Activated naive CD8-positive, alpha-beta T cell treated with anti-CD3 and anti-CD28 coated beads, Interleukin-2, amount 10 ng/mL, durations not matched to agents 7 days and 5 days (primary cell): ENCODE measurements at regions not wholly inside any gene's neighbourhood (a gene's known extent, or its start where the extent isn't known, plus 50 kb on each side); places are given as distances from the start of the nearest gene placed in this dataset.
"Not testable (repeated sequence)": the region's sequence is repeated elsewhere in the genome, so short reads cannot be mapped to it uniquely, and the experiment has no call there.

Experiments
- ATAC-seq: fragments of 150-1000 bp; cut with Tn5 transposase; one replicate; pipeline ENCODE4 v1.10.0; 2021; ENCODE audit warnings: low read depth, moderate library complexity
- POLR2A ChIA-PET: fragments of 350-600 bp; sonication (Branson Sonifier 250); formaldehyde crosslinking; loops from one replicate; lab custom pipeline; 2021; ENCODE audit warnings: antibody characterized with exemption; lab: Charles Lee
- DNase-seq: peaks from one replicate; pipeline ENCODE4 v3.0.0; 2021
- H3K27ac Mint-ChIP-seq: one replicate; pipeline ENCODE4 v1.8.0; 2022; ENCODE audit warnings: mild to moderate bottlenecking, mixed read lengths
- H3K27me3 Mint-ChIP-seq: one replicate; pipeline ENCODE4 v1.8.0; 2022; ENCODE audit warnings: mild to moderate bottlenecking, moderate library complexity, mixed read lengths
- H3K36me3 Mint-ChIP-seq: one replicate; pipeline ENCODE4 v1.8.0; 2021; ENCODE audit warnings: mild to moderate bottlenecking, mixed read lengths
- H3K4me1 Mint-ChIP-seq: one replicate; pipeline ENCODE4 v1.8.0; 2021; ENCODE audit warnings: mixed read lengths
- H3K4me3 Mint-ChIP-seq: one replicate; pipeline ENCODE4 v1.8.0; 2022; ENCODE audit warnings: mild to moderate bottlenecking, moderate library complexity, mixed read lengths
- H3K9me3 Mint-ChIP-seq: one replicate; pipeline ENCODE4 v1.8.0; 2021; ENCODE audit warnings: mixed read lengths

GRCh38 chr4:66433706-66434105 lies 763.4 kb upstream of the EPHA5 start:
- DNase-seq = no peak
- Mint-ChIP-seq H3K9me3 (peaks cover 5% of the 10 kb centered on the region), H3K36me3 (no peaks in the 10 kb centered on the region), H3K4me3 (no peak overlapping the region), H3K27me3 (no peaks in the 10 kb centered on the region), H3K27ac (no peak overlapping the region), H3K4me1 (no peaks in the 10 kb centered on the region)
- POLR2A ChIA-PET = no interaction called here
- no peak for ATAC-seq

GRCh38 chr4:66430856-66431255 lies 760.6 kb upstream of the EPHA5 start:
- H3K27me3 Mint-ChIP-seq = no peaks in the 10 kb centered on the region
- H3K27ac Mint-ChIP-seq = no peak overlapping the region
- DNase-seq (no peak), ATAC-seq (no peak)
- H3K9me3 Mint-ChIP-seq = peaks cover 3% of the 10 kb centered on the region
- H3K4me1 Mint-ChIP-seq = no peaks in the 10 kb centered on the region
- no peaks in the 10 kb centered on the region for H3K36me3 Mint-ChIP-seq
- POLR2A ChIA-PET = no interaction called here
- no peak overlapping the region for H3K4me3 Mint-ChIP-seq

DNA sequence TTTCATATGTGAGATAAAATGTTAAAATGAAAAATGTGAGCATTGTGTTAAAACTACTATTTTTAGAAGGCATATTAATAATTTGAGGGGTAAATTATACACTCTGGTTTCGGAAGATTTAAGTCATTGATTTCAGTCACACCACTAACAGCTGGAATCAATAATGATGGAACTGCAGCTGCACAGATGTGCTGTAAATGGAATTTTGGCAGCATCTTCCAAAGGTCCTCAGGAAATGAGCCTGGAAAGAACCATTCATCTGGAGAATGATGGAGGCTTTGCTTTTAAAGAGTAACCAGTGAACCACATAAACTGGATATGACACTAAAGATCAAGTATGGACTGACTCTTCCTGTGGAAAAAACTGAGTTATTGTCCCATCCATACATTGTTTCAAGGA lies 759.0 kb upstream of the EPHA5 start:
- ATAC-seq (no peak), DNase-seq (no peak)
- Mint-ChIP-seq H3K4me1 (no peaks in the 10 kb centered on the region), H3K36me3 (no peaks in the 10 kb centered on the region), H3K27me3 (no peaks in the 10 kb centered on the region), H3K9me3 (peaks cover under 1% of the 10 kb centered on the region), H3K27ac (no peak overlapping the region), H3K4me3 (no peak overlapping the region)
- POLR2A ChIA-PET = no interaction called here

DNA sequence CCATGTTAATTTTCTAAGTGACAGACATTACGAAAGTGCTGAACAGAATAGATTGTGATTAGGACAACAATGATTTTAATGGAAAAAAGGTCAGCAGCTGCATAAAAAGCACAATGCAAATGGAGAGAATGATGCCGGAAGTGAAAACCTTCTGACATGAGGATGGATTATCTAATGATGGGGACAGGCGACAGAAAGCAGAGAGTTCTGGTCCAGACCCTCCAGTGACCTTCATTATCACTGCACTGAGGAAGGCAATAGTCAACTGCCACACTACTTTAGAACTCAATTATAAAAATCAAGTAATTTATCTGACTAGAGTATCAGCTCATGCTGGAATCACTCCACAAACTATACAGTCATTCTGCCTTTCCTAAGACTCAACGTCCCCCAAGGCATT lies 746.1 kb upstream of the EPHA5 start:
- Mint-ChIP-seq H3K36me3 (no peaks in the 10 kb centered on the region), H3K4me1 (no peaks in the 10 kb centered on the region), H3K4me3 (no peak overlapping the region), H3K27me3 (no peaks in the 10 kb centered on the region), H3K9me3 (peaks cover 6% of the 10 kb centered on the region), H3K27ac (no peak overlapping the region)
- DNase-seq = no peak
- POLR2A ChIA-PET = no interaction called here
- no peak for ATAC-seq

DNA sequence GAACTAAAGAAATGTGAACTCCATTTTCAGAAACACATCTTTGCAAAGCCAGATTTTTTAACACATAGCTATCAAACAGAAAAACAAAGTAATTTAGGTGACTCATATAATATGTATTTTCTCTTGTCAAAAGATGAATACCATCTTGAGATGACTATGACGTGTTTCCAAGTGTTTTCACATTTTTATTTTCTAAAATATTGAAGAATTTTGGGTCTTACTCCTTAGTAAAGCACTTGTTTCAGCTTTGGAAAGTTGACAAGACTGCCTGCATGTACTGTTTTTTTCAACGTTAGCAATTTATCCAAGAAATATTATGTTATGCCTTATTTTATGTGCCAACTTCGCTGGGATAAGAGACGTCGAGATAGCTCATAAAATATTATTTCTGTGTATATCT lies 733.9 kb upstream of the EPHA5 start:
- Mint-ChIP-seq H3K4me1 (no peaks in the 10 kb centered on the region), H3K27ac (no peak overlapping the region), H3K27me3 (no peaks in the 10 kb centered on the region), H3K9me3 (peaks cover 1% of the 10 kb centered on the region), H3K36me3 (no peaks in the 10 kb centered on the region), H3K4me3 (no peak overlapping the region)
- DNase-seq (no peak), ATAC-seq (no peak)
- POLR2A ChIA-PET = no interaction called here

GRCh38 chr4:66376921-66377320 lies 706.6 kb upstream of the EPHA5 start:
- no peaks in the 10 kb centered on the region for H3K4me1 Mint-ChIP-seq

GRCh38 chr4:66376396-66376795 lies 706.1 kb upstream of the EPHA5 start:
- ATAC-seq (no peak), DNase-seq (no peak)
- POLR2A ChIA-PET = no interaction called here
- H3K4me1 Mint-ChIP-seq = no peaks in the 10 kb centered on the region
- no peaks in the 10 kb centered on the region for H3K27me3 Mint-ChIP-seq
- no peaks in the 10 kb centered on the region for H3K36me3 Mint-ChIP-seq
- no peaks in the 10 kb centered on the region for H3K9me3 Mint-ChIP-seq
- H3K4me3 Mint-ChIP-seq = no peak overlapping the region
- H3K27ac Mint-ChIP-seq = no peak overlapping the region

More at GRCh38 chr4:66376921-66377320, 706.6 kb upstream of the EPHA5 start:
- ATAC-seq (no peak), DNase-seq (no peak)
- H3K9me3 Mint-ChIP-seq = no peaks in the 10 kb centered on the region
- H3K36me3 Mint-ChIP-seq = no peaks in the 10 kb centered on the region
- H3K27me3 Mint-ChIP-seq = no peaks in the 10 kb centered on the region
- no peak overlapping the region for H3K4me3 Mint-ChIP-seq
- POLR2A ChIA-PET = no interaction called here
- H3K27ac Mint-ChIP-seq = no peak overlapping the region

DNA sequence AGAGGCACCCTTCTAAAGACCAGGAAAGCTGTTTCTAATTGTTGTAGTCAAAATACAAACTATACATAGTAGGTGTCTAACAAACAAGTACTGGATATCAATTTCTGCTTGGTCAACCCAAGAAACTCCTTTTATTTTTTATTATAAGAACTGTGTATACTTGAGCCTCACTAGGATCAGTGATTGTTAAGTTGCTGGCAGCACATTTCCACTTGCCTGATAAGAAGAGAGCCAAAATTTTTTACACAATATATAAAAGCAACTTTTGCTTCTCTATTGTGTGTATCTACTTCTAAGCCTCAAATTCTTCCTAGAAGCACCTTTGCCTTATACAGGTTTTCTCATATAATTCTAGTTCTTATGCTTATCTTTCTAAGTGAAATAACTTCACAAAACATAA lies 703.0 kb upstream of the EPHA5 start:
- DNase-seq (no peak), ATAC-seq (no peak)
- no peaks in the 10 kb centered on the region for H3K27me3 Mint-ChIP-seq
- no peak overlapping the region for H3K27ac Mint-ChIP-seq
- POLR2A ChIA-PET = no interaction called here
- H3K9me3 Mint-ChIP-seq = no peaks in the 10 kb centered on the region
- no peaks in the 10 kb centered on the region for H3K4me1 Mint-ChIP-seq
- H3K4me3 Mint-ChIP-seq = no peak overlapping the region
- no peaks in the 10 kb centered on the region for H3K36me3 Mint-ChIP-seq

GRCh38 chr4:66372706-66373105 lies 702.4 kb upstream of the EPHA5 start:
- ATAC-seq (no peak), DNase-seq (no peak)
- Mint-ChIP-seq H3K36me3 (no peaks in the 10 kb centered on the region), H3K4me3 (no peak overlapping the region), H3K4me1 (no peaks in the 10 kb centered on the region), H3K27me3 (no peaks in the 10 kb centered on the region), H3K9me3 (no peaks in the 10 kb centered on the region), H3K27ac (no peak overlapping the region)
- POLR2A ChIA-PET = no interaction called here

- H3K36me3 Mint-ChIP-seq = no peaks in the 10 kb centered on the region
- no peak overlapping the region for H3K27ac Mint-ChIP-seq
- no peak for DNase-seq
- H3K4me3 Mint-ChIP-seq = no peak overlapping the region
- no peak for ATAC-seq
- H3K27me3 Mint-ChIP-seq = no peaks in the 10 kb centered on the region
- POLR2A ChIA-PET = no interaction called here
- H3K4me1 Mint-ChIP-seq = no peaks in the 10 kb centered on the region
- peaks cover 2% of the 10 kb centered on the region for H3K9me3 Mint-ChIP-seq
Measured at GRCh38 chr4:66367043-66367660, 696.9 kb upstream of the EPHA5 start.

DNA sequence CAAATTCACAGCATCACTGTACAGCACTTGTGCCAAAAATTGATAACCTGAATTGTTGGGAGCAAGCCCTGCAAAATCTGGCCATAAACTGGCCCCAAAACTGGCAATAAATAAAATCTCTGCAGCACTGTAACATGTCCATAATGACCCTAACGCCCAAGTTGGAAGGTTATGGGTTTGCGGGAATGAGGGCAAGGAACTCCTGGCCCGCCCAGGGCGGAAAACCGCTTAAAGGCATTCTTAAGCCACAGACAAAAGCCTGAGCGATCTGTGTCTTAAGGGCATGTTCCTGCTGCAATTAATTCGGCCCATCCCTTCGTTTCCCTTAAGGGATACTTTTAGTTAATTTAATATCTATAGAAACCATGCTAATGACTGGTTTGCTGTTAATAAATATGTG lies 690.1 kb upstream of the EPHA5 start:
- H3K4me3 Mint-ChIP-seq, H3K9me3 Mint-ChIP-seq, DNase-seq, POLR2A ChIA-PET, H3K27me3 Mint-ChIP-seq, ATAC-seq, H3K36me3 Mint-ChIP-seq, H3K4me1 Mint-ChIP-seq, H3K27ac Mint-ChIP-seq: not testable (repeated sequence)

DNA sequence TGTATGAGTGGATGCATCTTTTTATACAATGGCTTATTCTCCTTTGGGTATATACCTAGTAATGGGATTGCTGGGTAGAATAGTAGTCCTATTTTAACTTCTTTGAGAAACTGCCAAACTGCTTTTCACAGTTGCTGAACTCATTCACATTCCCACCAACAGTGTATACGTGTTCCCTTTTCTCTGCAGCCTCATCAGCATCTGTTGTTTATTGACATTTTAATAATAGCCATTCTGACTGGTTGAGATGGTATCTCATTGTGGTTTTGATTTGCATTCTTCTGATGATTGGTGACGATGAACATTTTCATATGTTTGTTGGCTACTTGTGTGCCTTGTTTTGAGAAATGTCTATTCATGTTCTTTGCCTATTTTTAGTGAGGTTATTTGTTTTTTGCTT lies 687.0 kb upstream of the EPHA5 start:
- no peaks in the 10 kb centered on the region for H3K9me3 Mint-ChIP-seq
- DNase-seq = no peak
- POLR2A ChIA-PET = no interaction called here

DNA sequence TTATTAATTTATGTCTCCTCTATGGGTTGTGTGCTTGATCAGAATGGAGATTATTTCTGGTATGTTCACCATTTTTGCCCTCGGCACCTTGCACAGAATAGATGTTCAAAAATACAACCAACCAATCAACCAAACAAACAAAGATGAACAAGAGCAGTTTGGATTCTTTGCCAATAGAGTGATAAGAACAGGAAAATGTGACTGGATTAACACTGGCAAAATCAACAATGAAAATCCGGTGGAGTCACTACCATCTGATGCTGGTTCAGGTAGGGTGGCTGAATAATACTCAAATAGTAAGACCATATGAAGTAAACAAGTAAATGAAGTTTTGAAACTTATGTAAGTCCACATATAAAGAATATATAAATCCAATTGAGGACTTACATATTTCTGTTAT lies 685.0 kb upstream of the EPHA5 start:
- DNase-seq (no peak), ATAC-seq (no peak)
- Mint-ChIP-seq H3K4me1 (no peaks in the 10 kb centered on the region), H3K4me3 (no peak overlapping the region), H3K27ac (no peak overlapping the region), H3K36me3 (no peaks in the 10 kb centered on the region), H3K27me3 (no peaks in the 10 kb centered on the region), H3K9me3 (no peaks in the 10 kb centered on the region)
- POLR2A ChIA-PET = no interaction called here

More for the DNA sequence above, 687.0 kb upstream of the EPHA5 start:
- no peaks in the 10 kb centered on the region for H3K4me1 Mint-ChIP-seq
- no peak overlapping the region for H3K27ac Mint-ChIP-seq
- no peaks in the 10 kb centered on the region for H3K36me3 Mint-ChIP-seq
- no peaks in the 10 kb centered on the region for H3K27me3 Mint-ChIP-seq
- ATAC-seq = no peak
- H3K4me3 Mint-ChIP-seq = no peak overlapping the region

DNA sequence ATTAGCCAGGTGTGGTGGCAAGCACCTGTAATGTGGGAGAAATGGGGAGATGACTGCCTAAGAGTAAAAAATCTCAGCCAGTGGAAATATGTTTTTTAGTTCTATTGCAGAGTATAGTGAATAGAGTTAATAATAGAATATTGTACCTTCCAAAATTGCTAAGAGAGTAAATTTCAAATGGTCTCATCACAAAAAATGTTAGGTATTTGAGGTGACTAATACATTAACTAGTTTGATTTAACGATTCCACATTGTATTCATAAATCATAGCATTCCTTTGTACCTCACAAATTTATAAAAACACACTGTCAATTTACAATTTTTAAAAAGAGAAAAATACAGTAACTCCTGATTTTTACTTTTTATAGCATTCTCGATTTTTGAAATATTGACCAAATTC lies 681.5 kb upstream of the EPHA5 start:
- no peak for DNase-seq
- Mint-ChIP-seq H3K27ac (no peak overlapping the region), H3K36me3 (no peaks in the 10 kb centered on the region), H3K9me3 (peaks cover 2% of the 10 kb centered on the region), H3K27me3 (no peaks in the 10 kb centered on the region), H3K4me1 (no peaks in the 10 kb centered on the region), H3K4me3 (no peak overlapping the region)
- no peak for ATAC-seq
- POLR2A ChIA-PET = no interaction called here
